Endodermal cell (in vitro differentiated cells): ENCODE measurements at regions not wholly inside any gene's neighbourhood (a gene's known extent, or its start where the extent isn't known, plus 50 kb on each side); places are given as distances from the start of the nearest gene placed in this dataset.

ENCODE experiments used
- DNase-seq: peaks from one replicate; pipeline ENCODE4 v3.0.0-alpha.2; 2017
- H3K27ac ChIP-seq: 2 replicates; pipeline ENCODE4 v1.5.1; 2013; ENCODE audit warnings: mild to moderate bottlenecking, low read depth, low read length, moderate library complexity
- H3K27me3 ChIP-seq: 2 replicates; pipeline ENCODE4 v1.6.1; 2013; ENCODE audit warnings: mild to moderate bottlenecking, low read length, moderate library complexity; ENCODE audit not compliant: insufficient read depth, control insufficient read depth, poor library complexity, severe bottlenecking
- H3K36me3 ChIP-seq: 2 replicates; pipeline ENCODE4 v1.7.0; 2013; ENCODE audit warnings: mild to moderate bottlenecking, low read length, moderate library complexity; ENCODE audit not compliant: control insufficient read depth, insufficient read depth
- H3K4me1 ChIP-seq: one replicate; pipeline ENCODE4 v1.7.0; 2013; ENCODE audit warnings: low read length; ENCODE audit not compliant: control insufficient read depth, insufficient read depth
- H3K4me3 ChIP-seq: 2 replicates; pipeline ENCODE4 v1.5.1; 2013; ENCODE audit warnings: mild to moderate bottlenecking, low read length, moderate library complexity
- H3K9ac ChIP-seq: 2 replicates; pipeline ENCODE4 v1.6.1; 2013; ENCODE audit warnings: mild to moderate bottlenecking, low read length, moderate library complexity; ENCODE audit not compliant: poor library complexity, severe bottlenecking; ENCODE audit errors: extremely low read depth
- H3K9me3 ChIP-seq: 2 replicates; pipeline ENCODE4 v1.6.1; 2013; ENCODE audit warnings: mild to moderate bottlenecking, low read length, moderate library complexity; ENCODE audit not compliant: control insufficient read depth
- H3K27ac Mint-ChIP-seq: 2 replicates; pipeline ENCODE4 v1.8.0; 2020; ENCODE audit warnings: mixed read lengths
- H3K27me3 Mint-ChIP-seq: 2 replicates; pipeline ENCODE4 v1.8.0; 2021; ENCODE audit warnings: mild to moderate bottlenecking, mixed read lengths; ENCODE audit not compliant: insufficient read depth
- H3K36me3 Mint-ChIP-seq: 2 replicates; pipeline ENCODE4 v1.8.0; 2020; ENCODE audit warnings: low read depth, mixed read lengths
- H3K4me1 Mint-ChIP-seq: 2 replicates; pipeline ENCODE4 v1.8.0; 2020; ENCODE audit warnings: mixed read lengths
- H3K4me3 Mint-ChIP-seq: 2 replicates; pipeline ENCODE4 v1.8.0; 2020; ENCODE audit warnings: mild to moderate bottlenecking, moderate library complexity, mixed read lengths
- H3K9me3 Mint-ChIP-seq: 2 replicates; pipeline ENCODE4 v1.8.0; 2020; ENCODE audit warnings: mild to moderate bottlenecking, mixed read lengths
- CTCF ChIP-seq: fragments of 200-600 bp; sonication (generic); conservative IDR thresholded peaks from 2 replicates; pipeline ENCODE4 v1.5.0; 2021; ENCODE audit warnings: antibody characterized with exemption, mild to moderate bottlenecking
- WGBS, 2 experiments: methylation state at CpG; one replicate each; pipeline versions ENCODE4 v1.1.5 to v1.1.7; 2013; ENCODE audit warnings: missing lambda C conversion rate in 2 of 2, mixed read lengths in 1 of 2; ENCODE audit not compliant: insufficient coverage in 1 of 2, insufficient read length in 1 of 2; 5-methylcytosine and 5-hydroxymethylcytosine counted together

DNA sequence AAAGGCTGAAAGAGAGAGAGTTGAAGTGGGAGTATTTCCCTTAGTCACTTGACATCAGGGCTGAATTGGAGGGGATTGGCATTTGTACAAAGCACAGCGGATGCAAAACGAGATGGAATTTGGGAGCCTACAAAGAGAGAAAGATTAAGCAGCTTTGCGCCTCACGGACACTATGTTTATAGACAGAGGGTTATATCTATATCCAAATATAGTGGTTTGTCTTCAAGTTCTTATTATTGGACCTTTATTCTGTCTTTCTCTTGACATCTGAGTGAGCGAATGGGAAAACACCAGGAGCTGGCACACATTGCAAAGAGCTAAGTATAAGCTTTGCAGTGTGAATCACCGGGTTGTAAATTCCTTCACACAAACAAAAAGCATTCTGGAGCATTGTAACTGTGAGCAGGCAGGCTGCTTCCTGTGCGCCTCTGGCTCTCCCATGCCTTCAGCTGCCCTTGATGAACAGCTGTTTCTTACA is 500.2 kb downstream of the STIM2 start:
- DNase-seq: peak; percentile 60
- WGBS, 2 experiments: 63 to 76% methylated on average over 7 of the region's 7 CpGs
- TF ChIP-seq CTCF: no peak
- Histone ChIP-seq H3K9me3 (no peaks in the 10 kb centered on the region), H3K27ac (peak overlapping the region; percentile 89), H3K36me3 (no peaks in the 10 kb centered on the region), H3K9ac (no peak overlapping the region), H3K27me3 (no peaks in the 10 kb centered on the region), H3K4me3 (no peak overlapping the region), H3K4me1 (peaks cover 20% of the 10 kb centered on the region)
- no peak overlapping the region for H3K27ac Mint-ChIP-seq
- H3K27me3 Mint-ChIP-seq: no peaks in the 10 kb centered on the region
- no peaks in the 10 kb centered on the region for H3K9me3 Mint-ChIP-seq
- H3K36me3 Mint-ChIP-seq: no peaks in the 10 kb centered on the region
- peaks cover 37% of the 10 kb centered on the region for H3K4me1 Mint-ChIP-seq
- H3K4me3 Mint-ChIP-seq: no peak overlapping the region

DNA sequence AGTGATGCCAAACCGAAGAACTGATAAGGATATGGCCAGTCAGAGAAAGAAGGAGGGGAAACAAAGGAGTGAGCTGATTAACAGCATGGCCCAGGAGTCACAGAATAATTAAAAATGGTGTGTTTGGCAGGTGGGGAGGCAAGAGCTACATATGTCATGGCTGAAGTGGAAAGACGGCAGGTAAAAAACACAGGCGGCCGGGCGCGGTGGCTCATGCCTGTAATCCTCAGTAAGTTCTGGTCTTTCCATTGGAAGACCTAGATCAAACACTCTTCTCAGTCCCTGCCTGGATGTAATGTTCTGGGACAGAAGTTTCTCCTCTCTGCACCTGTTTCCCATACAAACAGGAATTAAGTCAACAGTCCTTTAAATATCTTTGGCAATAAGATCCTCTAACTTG is 503.9 kb downstream of the STIM2 start:
- DNase-seq: no peak
- peaks cover 6% of the 10 kb centered on the region for H3K4me1 ChIP-seq
- H3K27me3 Mint-ChIP-seq: no peaks in the 10 kb centered on the region
- no peaks in the 10 kb centered on the region for H3K36me3 Mint-ChIP-seq
- no peak overlapping the region for H3K9ac ChIP-seq
- no peak overlapping the region for H3K27ac ChIP-seq
- no peak for TF ChIP-seq CTCF
- H3K4me1 Mint-ChIP-seq: peaks cover 19% of the 10 kb centered on the region
- no peaks in the 10 kb centered on the region for H3K27me3 ChIP-seq
- no peaks in the 10 kb centered on the region for H3K36me3 ChIP-seq
- no peaks in the 10 kb centered on the region for H3K9me3 ChIP-seq
- WGBS, 2 experiments: 81 to 91% methylated on average over 6 of the region's 6 CpGs
- H3K27ac Mint-ChIP-seq: no peak overlapping the region
- no peak overlapping the region for H3K4me3 ChIP-seq
- H3K9me3 Mint-ChIP-seq: no peaks in the 10 kb centered on the region
- H3K4me3 Mint-ChIP-seq: no peak overlapping the region

- Histone ChIP-seq H3K27ac (no peak overlapping the region), H3K36me3 (no peaks in the 10 kb centered on the region), H3K9me3 (no peaks in the 10 kb centered on the region), H3K9ac (no peak overlapping the region), H3K4me1 (no peaks in the 10 kb centered on the region), H3K27me3 (no peaks in the 10 kb centered on the region), H3K4me3 (no peak overlapping the region)
- H3K9me3 Mint-ChIP-seq: no peaks in the 10 kb centered on the region
- TF ChIP-seq CTCF: no peak
- H3K4me1 Mint-ChIP-seq: peaks cover 8% of the 10 kb centered on the region
- no peak for DNase-seq
- no peaks in the 10 kb centered on the region for H3K27me3 Mint-ChIP-seq
- no peak overlapping the region for H3K27ac Mint-ChIP-seq
- H3K36me3 Mint-ChIP-seq: no peaks in the 10 kb centered on the region
- no peak overlapping the region for H3K4me3 Mint-ChIP-seq
- WGBS, 2 experiments: 73 to 75% methylated on average over 2 of the region's 2 CpGs
These were observed 505.6 kb downstream of the STIM2 start for GRCh38 chr4:27366104-27366823.
